Trophoblast cell (in vitro differentiated cells and primary cell): ENCODE measurements at regions not wholly inside any gene's neighbourhood (a gene's known extent, or its start where the extent isn't known, plus 50 kb on each side); places are given as distances from the start of the nearest gene placed in this dataset.

ENCODE experiments used
- DNase-seq, 2 donors: peaks; one replicate each; pipeline ENCODE4 v3.0.0-alpha.2; 2016
- H2AFZ ChIP-seq: 2 replicates; pipeline ENCODE4 v1.6.1; 2013; ENCODE audit warnings: low read length, moderate library complexity, mild to moderate bottlenecking; ENCODE audit not compliant: insufficient read depth, poor library complexity
- H2AK5ac ChIP-seq: 2 replicates; pipeline ENCODE4 v1.6.1; 2013; ENCODE audit warnings: mild to moderate bottlenecking, low read length
- H2BK120ac ChIP-seq: 2 replicates; pipeline ENCODE4 v1.6.1; 2013; ENCODE audit warnings: low read length, mild to moderate bottlenecking, moderate library complexity; ENCODE audit not compliant: insufficient read depth, poor library complexity
- H2BK12ac ChIP-seq: 2 replicates; pipeline ENCODE4 v1.6.1; 2013; ENCODE audit warnings: mild to moderate bottlenecking, low read length, moderate library complexity
- H2BK5ac ChIP-seq: 2 replicates; pipeline ENCODE4 v1.6.1; 2013; ENCODE audit warnings: low read length, low read depth, moderate library complexity, mild to moderate bottlenecking; ENCODE audit not compliant: poor library complexity
- H3K14ac ChIP-seq: 2 replicates; pipeline ENCODE4 v1.6.1; 2013; ENCODE audit warnings: mild to moderate bottlenecking, low read length
- H3K18ac ChIP-seq: 2 replicates; pipeline ENCODE4 v1.6.1; 2013; ENCODE audit warnings: mild to moderate bottlenecking, low read length
- H3K23ac ChIP-seq: 2 replicates; pipeline ENCODE4 v1.6.1; 2013; ENCODE audit warnings: low read length
- H3K27ac ChIP-seq: 2 replicates; pipeline ENCODE4 v1.5.1; 2013; ENCODE audit warnings: low read depth, mild to moderate bottlenecking, inconsistent platforms, low read length, moderate library complexity
- H3K27me3 ChIP-seq: 2 replicates; pipeline ENCODE4 v1.6.1; 2013; ENCODE audit warnings: inconsistent platforms, mild to moderate bottlenecking, low read length, moderate library complexity; ENCODE audit not compliant: insufficient read depth
- H3K36me3 ChIP-seq, 2 experiments: 1 replicate in 1 of 2; 2 replicates in 1 of 2; pipeline ENCODE4 v1.6.1; 2013; ENCODE audit warnings: low read length in 2 of 2, mild to moderate bottlenecking in 2 of 2, moderate library complexity in 1 of 2; ENCODE audit not compliant: insufficient read depth in 2 of 2, control insufficient read depth in 1 of 2
- H3K4ac ChIP-seq: 2 replicates; pipeline ENCODE4 v1.6.1; 2013; ENCODE audit warnings: low read depth, mild to moderate bottlenecking, low read length, moderate library complexity
- H3K4me1 ChIP-seq, 2 experiments: 1 replicate in 1 of 2; 2 replicates in 1 of 2; pipeline ENCODE4 v1.6.1; 2013; ENCODE audit warnings: low read length in 2 of 2, mild to moderate bottlenecking in 2 of 2, moderate library complexity in 1 of 2; ENCODE audit not compliant: insufficient read depth in 2 of 2, control insufficient read depth in 1 of 2
- H3K4me2 ChIP-seq: 2 replicates; pipeline ENCODE4 v1.6.1; 2013; ENCODE audit warnings: inconsistent platforms, mild to moderate bottlenecking, low read length, moderate library complexity
- H3K4me3 ChIP-seq: 2 replicates; pipeline ENCODE4 v1.5.1; 2013; ENCODE audit warnings: mild to moderate bottlenecking, low read depth, low read length, inconsistent platforms
- H3K79me1 ChIP-seq: one replicate; pipeline ENCODE4 v1.6.1; 2013; ENCODE audit warnings: low read length
- H3K79me2 ChIP-seq: 2 replicates; pipeline ENCODE4 v1.6.1; 2013; ENCODE audit warnings: low read length, mild to moderate bottlenecking; ENCODE audit not compliant: control insufficient read depth, insufficient read depth, poor library complexity
- H3K9ac ChIP-seq: 2 replicates; pipeline ENCODE4 v1.6.1; 2013; ENCODE audit warnings: mild to moderate bottlenecking, low read length
- H3K9me3 ChIP-seq: 2 replicates; pipeline ENCODE4 v1.6.1; 2013; ENCODE audit warnings: low read depth, mild to moderate bottlenecking, control low read depth, inconsistent platforms, low read length; ENCODE audit not compliant: insufficient read depth
- H4K12ac ChIP-seq: 2 replicates; pipeline ENCODE4 v1.6.1; 2013; ENCODE audit warnings: low read depth, mild to moderate bottlenecking, low read length, moderate library complexity
- H4K8ac ChIP-seq: 2 replicates; pipeline ENCODE4 v1.6.1; 2013; ENCODE audit warnings: low read depth, mild to moderate bottlenecking, low read length, moderate library complexity
- H4K91ac ChIP-seq: one replicate; pipeline ENCODE4 v1.6.1; 2013; ENCODE audit warnings: low read depth, mild to moderate bottlenecking, low read length, moderate library complexity
- WGBS: extraction: QIAGEN DNeasy Blood & Tissue Kit; methylation state at CpG from one replicate; pipeline ENCODE4 v1.1.7; 2013; ENCODE audit warnings: missing lambda C conversion rate; ENCODE audit not compliant: insufficient read length, insufficient coverage; ENCODE audit errors: extremely low coverage; 5-methylcytosine and 5-hydroxymethylcytosine counted together

DNA sequence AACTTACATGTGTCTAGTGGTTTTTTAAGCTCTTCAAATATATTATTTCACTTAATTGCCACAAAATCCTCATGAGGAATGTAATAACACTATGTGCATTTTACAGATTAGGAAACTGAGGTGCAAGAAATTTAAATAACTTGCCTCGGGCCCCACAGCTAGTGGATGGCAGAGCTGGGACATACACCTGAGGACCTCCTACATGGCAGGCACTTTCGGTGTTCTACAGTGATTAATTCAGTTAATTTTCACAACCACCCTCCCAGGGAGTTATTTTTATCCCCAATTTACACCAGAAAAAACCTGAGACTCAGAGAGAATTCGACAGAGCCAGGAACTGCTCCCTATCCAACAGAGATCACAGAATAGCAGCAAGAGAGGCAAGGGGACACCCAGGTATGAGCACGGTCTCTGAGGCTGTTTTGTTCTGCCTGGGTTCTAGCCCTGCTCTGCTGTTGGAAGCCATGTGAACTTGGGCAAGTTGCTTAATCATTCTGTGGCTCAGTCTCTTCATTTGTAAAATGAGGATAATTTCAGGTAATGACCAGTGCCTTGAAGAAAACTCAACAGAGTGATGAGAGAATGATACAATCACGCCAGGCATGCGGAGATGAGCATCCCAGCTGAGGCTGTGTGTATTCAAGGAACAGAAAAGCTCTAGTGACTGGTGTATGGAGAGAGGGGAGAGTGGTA lies 82.3 kb downstream of the MYCN start:
- Histone ChIP-seq H3K14ac (no peak overlapping the region), H4K8ac (no peak overlapping the region), H2BK12ac (peak overlapping the region; percentile 30), H3K4me2 (no peak overlapping the region), H3K9ac (no peak overlapping the region), H3K27ac (no peak overlapping the region), H4K91ac (no peak overlapping the region), H3K4me1 (no peaks in the 10 kb centered on the region), H3K4me3 (no peak overlapping the region), H2AK5ac (no peak overlapping the region), H3K18ac (no peak overlapping the region), H3K9me3 (no peaks in the 10 kb centered on the region), H3K36me3 (no peaks in the 10 kb centered on the region), H3K79me1 (no peaks in the 10 kb centered on the region), H2AFZ (no peak overlapping the region), H4K12ac (no peak overlapping the region), H3K79me2 (no peaks in the 10 kb centered on the region), H3K27me3 (no peaks in the 10 kb centered on the region), H2BK120ac (no peak overlapping the region), H3K23ac (no peak overlapping the region), H3K4ac (no peak overlapping the region), H2BK5ac (no peak overlapping the region)
- no peak for DNase-seq
- WGBS: no CpG with 5 or more reads among the region's 6 CpGs

DNA sequence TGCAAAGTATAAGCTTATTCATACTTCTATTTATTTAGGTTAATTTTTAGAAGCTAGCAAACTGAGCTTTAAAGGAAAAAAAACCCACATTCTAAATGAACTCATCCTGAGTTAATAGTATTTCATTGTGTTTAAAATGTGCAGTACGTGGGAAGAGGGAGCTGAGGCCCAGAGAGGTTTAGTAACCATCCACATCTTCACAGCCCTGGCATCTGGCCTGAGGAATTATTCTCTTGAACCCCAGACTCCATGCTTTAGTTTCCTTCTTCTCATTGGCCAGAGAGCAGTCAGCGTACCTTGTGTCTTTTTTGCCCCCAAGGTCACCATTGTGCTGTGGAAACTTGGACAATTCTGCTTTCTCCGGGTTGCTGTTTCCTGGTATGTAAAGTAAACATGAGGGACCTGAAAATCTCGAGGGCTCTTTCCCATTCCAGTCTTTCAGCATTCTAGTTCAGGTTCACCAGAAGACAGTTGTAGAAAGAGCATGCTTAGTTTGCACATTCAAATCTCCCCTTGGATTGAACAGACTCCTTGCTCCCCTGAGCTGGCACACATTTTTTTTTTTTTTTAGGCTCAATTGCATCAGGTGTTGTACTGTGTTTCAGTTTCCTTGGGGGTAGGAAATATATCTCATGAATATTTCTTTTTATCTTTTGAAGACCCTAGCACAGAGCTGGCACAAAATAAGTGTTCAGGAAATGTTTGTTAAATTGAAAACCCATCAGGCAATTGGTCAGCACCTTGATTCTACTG lies 81.4 kb downstream of the MYCN start:
- Histone ChIP-seq H2BK5ac (no peak overlapping the region), H4K91ac (no peak overlapping the region), H4K8ac (no peak overlapping the region), H3K27ac (no peak overlapping the region), H3K36me3 (no peaks in the 10 kb centered on the region), H3K4me3 (no peak overlapping the region), H2BK12ac (no peak overlapping the region), H2BK120ac (no peak overlapping the region), H3K79me2 (no peaks in the 10 kb centered on the region), H3K4ac (no peak overlapping the region), H3K9ac (no peak overlapping the region), H3K23ac (no peak overlapping the region), H3K9me3 (no peaks in the 10 kb centered on the region), H3K18ac (no peak overlapping the region), H3K4me2 (no peak overlapping the region), H2AFZ (no peak overlapping the region), H3K14ac (no peak overlapping the region), H3K79me1 (no peaks in the 10 kb centered on the region), H2AK5ac (no peak overlapping the region), H3K4me1 (no peaks in the 10 kb centered on the region), H3K27me3 (no peaks in the 10 kb centered on the region), H4K12ac (no peak overlapping the region)
- WGBS: no CpG with 5 or more reads among the region's 4 CpGs
- no peak for DNase-seq

- no peak overlapping the region for H3K4ac ChIP-seq
- no peak overlapping the region for H3K27ac ChIP-seq
- H2BK12ac ChIP-seq: no peak overlapping the region
- H4K8ac ChIP-seq: no peak overlapping the region
- H2AFZ ChIP-seq: no peak overlapping the region
- no peak overlapping the region for H3K14ac ChIP-seq
- H3K18ac ChIP-seq: no peak overlapping the region
- H3K9me3 ChIP-seq: no peaks in the 10 kb centered on the region
- no peaks in the 10 kb centered on the region for H3K4me1 ChIP-seq
- no CpG with 5 or more reads among the region's 5 CpGs for WGBS
- no peak overlapping the region for H3K4me3 ChIP-seq
- no peak for DNase-seq
- H3K27me3 ChIP-seq: no peaks in the 10 kb centered on the region
- H4K91ac ChIP-seq: no peak overlapping the region
- no peak overlapping the region for H2BK5ac ChIP-seq
- H3K4me2 ChIP-seq: no peak overlapping the region
- H3K23ac ChIP-seq: no peak overlapping the region
- H2BK120ac ChIP-seq: no peak overlapping the region
- H2AK5ac ChIP-seq: no peak overlapping the region
- H3K9ac ChIP-seq: no peak overlapping the region
- H3K79me1 ChIP-seq: no peaks in the 10 kb centered on the region
- H3K36me3 ChIP-seq: no peaks in the 10 kb centered on the region
- no peak overlapping the region for H4K12ac ChIP-seq
- no peaks in the 10 kb centered on the region for H3K79me2 ChIP-seq
Observed at GRCh38 chr2:16020389-16021008, 80.1 kb downstream of the MYCN start.

- Histone ChIP-seq H2BK120ac (no peak overlapping the region), H2BK5ac (no peak overlapping the region), H3K4me3 (no peak overlapping the region), H2AFZ (no peak overlapping the region), H3K9me3 (no peaks in the 10 kb centered on the region), H3K4ac (no peak overlapping the region), H3K14ac (no peak overlapping the region), H3K36me3 (no peaks in the 10 kb centered on the region), H3K23ac (no peak overlapping the region), H3K79me2 (no peaks in the 10 kb centered on the region), H3K27ac (no peak overlapping the region), H3K4me2 (no peak overlapping the region), H2BK12ac (no peak overlapping the region), H4K12ac (no peak overlapping the region), H3K79me1 (no peaks in the 10 kb centered on the region), H3K9ac (no peak overlapping the region), H4K91ac (no peak overlapping the region), H2AK5ac (no peak overlapping the region), H4K8ac (no peak overlapping the region), H3K18ac (no peak overlapping the region), H3K27me3 (no peaks in the 10 kb centered on the region), H3K4me1 (no peaks in the 10 kb centered on the region)
- DNase-seq: no peak
- no CpG with 5 or more reads among the region's 4 CpGs for WGBS
Observed at GRCh38 chr2:16019617-16020351, 79.4 kb downstream of the MYCN start.
